ENCODE measurements at regions not wholly inside any gene's neighbourhood (a gene's known extent, or its start where the extent isn't known, plus 50 kb on each side); places are given as distances from the start of the nearest gene placed in this dataset.

DNA sequence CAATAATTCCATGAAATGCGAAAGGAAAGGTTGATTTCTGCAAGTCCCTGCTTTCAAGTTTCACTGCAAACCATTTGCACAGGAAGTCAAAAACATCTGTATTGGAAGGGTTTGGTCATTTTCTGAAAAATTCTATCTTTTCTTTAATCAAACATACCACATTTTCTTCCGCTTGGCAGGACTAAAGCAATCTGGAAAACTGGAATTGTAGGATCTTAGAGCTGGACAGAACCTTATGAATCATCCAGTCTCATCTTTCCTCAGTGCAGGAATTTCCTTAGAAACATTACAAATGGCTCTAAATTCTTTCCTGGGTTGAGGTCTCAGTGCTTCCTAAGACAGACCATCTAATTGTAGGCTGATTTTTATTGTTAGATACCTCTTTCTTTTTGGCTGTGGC is 111.5 kb upstream of the ELAC2 start:
- Histone ChIP-seq H3K36me3 (ENCODE audit: control insufficient read depth, insufficient read depth, low read length) (no peaks in the 10 kb centered on the region), H3K9me3 (no peaks in the 10 kb centered on the region), H3K4me1 (no peaks in the 10 kb centered on the region), H3K4me3 (ENCODE audit: low read depth, low read length) (no peak overlapping the region), H3K27me3 (replicated peaks; ENCODE audit: control insufficient read depth, insufficient read depth, low read length) (no peaks in the 10 kb centered on the region)
- CTCF ChIA-PET: no interaction called here
- no peaks in the 10 kb centered on the region for H3K36me3 Mint-ChIP-seq (ENCODE audit: insufficient read depth, unreplicated experiment)
- POLR2A ChIA-PET: no interaction called here
- no peaks in the 10 kb centered on the region for H3K4me1 Mint-ChIP-seq (ENCODE audit: low read depth, unreplicated experiment)
- no peaks in the 10 kb centered on the region for H3K27me3 Mint-ChIP-seq (ENCODE audit: insufficient read depth, unreplicated experiment)
- H3K27ac Mint-ChIP-seq (ENCODE audit: unreplicated experiment): no peak overlapping the region
- no peak for DNase-seq
- no TSS peak for BruUV-seq (replicated peaks)
- intact Hi-C loops (cut with micrococcal nuclease; ENCODE audit: unreplicated experiment): no loop called here
- H3K9me3 Mint-ChIP-seq (ENCODE audit: unreplicated experiment): no peaks in the 10 kb centered on the region
- TF ChIP-seq, protein P1, sequence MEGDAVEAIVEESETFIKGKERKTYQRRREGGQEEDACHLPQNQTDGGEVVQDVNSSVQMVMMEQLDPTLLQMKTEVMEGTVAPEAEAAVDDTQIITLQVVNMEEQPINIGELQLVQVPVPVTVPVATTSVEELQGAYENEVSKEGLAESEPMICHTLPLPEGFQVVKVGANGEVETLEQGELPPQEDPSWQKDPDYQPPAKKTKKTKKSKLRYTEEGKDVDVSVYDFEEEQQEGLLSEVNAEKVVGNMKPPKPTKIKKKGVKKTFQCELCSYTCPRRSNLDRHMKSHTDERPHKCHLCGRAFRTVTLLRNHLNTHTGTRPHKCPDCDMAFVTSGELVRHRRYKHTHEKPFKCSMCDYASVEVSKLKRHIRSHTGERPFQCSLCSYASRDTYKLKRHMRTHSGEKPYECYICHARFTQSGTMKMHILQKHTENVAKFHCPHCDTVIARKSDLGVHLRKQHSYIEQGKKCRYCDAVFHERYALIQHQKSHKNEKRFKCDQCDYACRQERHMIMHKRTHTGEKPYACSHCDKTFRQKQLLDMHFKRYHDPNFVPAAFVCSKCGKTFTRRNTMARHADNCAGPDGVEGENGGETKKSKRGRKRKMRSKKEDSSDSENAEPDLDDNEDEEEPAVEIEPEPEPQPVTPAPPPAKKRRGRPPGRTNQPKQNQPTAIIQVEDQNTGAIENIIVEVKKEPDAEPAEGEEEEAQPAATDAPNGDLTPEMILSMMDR (IDR thresholded peaks at IDR 0.05; ENCODE audit: insufficient read depth in 1 of 2, low read depth in 1 of 2, low read length in 1 of 2, severe bottlenecking in 1 of 2, unreplicated experiment in 1 of 2): no peak
- H3K4me3 Mint-ChIP-seq (ENCODE audit: unreplicated experiment): no peak overlapping the region

DNA sequence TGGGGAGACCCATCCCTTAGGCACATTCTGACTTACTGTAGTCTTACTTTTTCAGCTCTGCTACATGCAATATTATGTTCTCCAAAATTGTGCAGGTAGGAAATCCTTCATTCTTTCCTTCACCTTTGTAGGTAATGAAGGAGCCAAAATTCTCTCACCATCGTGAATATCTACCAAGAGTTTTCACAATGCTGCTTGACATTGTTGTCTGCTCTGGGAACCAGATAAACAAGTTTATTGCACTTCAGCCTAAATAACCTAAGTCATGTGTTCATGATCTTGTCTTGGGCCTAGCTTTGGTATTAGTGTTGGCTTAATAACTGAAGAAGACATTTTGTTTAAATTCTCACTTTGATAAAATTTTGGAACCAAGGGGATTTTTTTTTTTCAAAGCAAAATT is 110.8 kb upstream of the ELAC2 start:
- DNase-seq: no peak
- no peaks in the 10 kb centered on the region for H3K27me3 ChIP-seq (replicated peaks; ENCODE audit: control insufficient read depth, insufficient read depth, low read length)
- Mint-ChIP-seq H3K36me3 (ENCODE audit: insufficient read depth, unreplicated experiment) (no peaks in the 10 kb centered on the region), H3K4me3 (ENCODE audit: unreplicated experiment) (no peak overlapping the region), H3K27ac (ENCODE audit: unreplicated experiment) (no peak overlapping the region), H3K9me3 (ENCODE audit: unreplicated experiment) (no peaks in the 10 kb centered on the region), H3K27me3 (ENCODE audit: insufficient read depth, unreplicated experiment) (no peaks in the 10 kb centered on the region), H3K4me1 (ENCODE audit: low read depth, unreplicated experiment) (no peaks in the 10 kb centered on the region)
- TF ChIP-seq, protein P1 (IDR thresholded peaks at IDR 0.05; ENCODE audit: insufficient read depth in 1 of 2, low read depth in 1 of 2, low read length in 1 of 2, severe bottlenecking in 1 of 2, unreplicated experiment in 1 of 2): no peak
- POLR2A ChIA-PET: no interaction called here
- no peaks in the 10 kb centered on the region for H3K36me3 ChIP-seq (ENCODE audit: control insufficient read depth, insufficient read depth, low read length)
- no peak overlapping the region for H3K4me3 ChIP-seq (ENCODE audit: low read depth, low read length)
- H3K9me3 ChIP-seq: no peaks in the 10 kb centered on the region
- CTCF ChIA-PET: no interaction called here
- intact Hi-C loops (cut with micrococcal nuclease; ENCODE audit: unreplicated experiment): no loop called here
- H3K4me1 ChIP-seq: no peaks in the 10 kb centered on the region
- BruUV-seq (replicated peaks): no TSS peak

DNA sequence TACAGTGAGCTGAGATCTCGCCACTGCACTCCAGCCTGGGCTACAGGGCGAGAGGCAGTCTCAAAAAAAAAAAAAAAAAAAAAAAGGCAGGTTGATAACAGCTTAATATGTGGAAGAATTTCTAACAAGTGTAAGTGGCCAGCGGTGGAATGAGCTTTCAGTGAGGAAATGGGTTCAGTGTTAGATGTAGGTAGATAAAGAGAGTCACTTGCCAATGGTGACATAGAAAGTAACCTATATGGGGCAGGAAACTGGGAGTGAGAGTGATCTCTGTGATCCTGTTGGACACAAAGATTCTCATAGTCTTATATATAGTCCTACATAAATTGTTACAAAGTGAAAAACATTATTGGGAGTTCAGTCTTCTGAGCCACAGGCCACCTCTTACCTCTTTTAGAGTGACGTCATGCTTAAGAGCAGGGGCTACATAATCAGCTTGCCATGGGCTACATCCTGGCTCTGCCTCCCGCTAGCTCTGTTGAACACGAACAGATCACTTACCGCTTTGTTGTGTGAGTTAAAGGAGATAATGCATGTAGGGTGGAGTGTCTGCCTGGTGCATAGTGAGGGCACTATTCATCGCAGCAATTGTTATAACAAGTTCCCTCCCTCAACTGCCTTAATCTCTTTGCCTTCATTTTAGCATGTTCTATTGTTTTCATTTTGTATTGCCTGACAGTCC is 110.2 kb upstream of the ELAC2 start:
- TF ChIP-seq, protein P1 (IDR thresholded peaks at IDR 0.05; ENCODE audit: insufficient read depth in 1 of 2, low read depth in 1 of 2, low read length in 1 of 2, severe bottlenecking in 1 of 2, unreplicated experiment in 1 of 2): no peak
- Histone ChIP-seq H3K4me3 (ENCODE audit: low read depth, low read length) (no peak overlapping the region), H3K9me3 (no peaks in the 10 kb centered on the region), H3K27me3 (replicated peaks; ENCODE audit: control insufficient read depth, insufficient read depth, low read length) (no peaks in the 10 kb centered on the region), H3K4me1 (no peaks in the 10 kb centered on the region), H3K36me3 (ENCODE audit: control insufficient read depth, insufficient read depth, low read length) (no peaks in the 10 kb centered on the region)
- DNase-seq: no peak
- POLR2A ChIA-PET: no interaction called here
- Mint-ChIP-seq H3K27me3 (ENCODE audit: insufficient read depth, unreplicated experiment) (no peaks in the 10 kb centered on the region), H3K4me1 (ENCODE audit: low read depth, unreplicated experiment) (no peaks in the 10 kb centered on the region), H3K9me3 (ENCODE audit: unreplicated experiment) (no peaks in the 10 kb centered on the region), H3K27ac (ENCODE audit: unreplicated experiment) (no peak overlapping the region), H3K36me3 (ENCODE audit: insufficient read depth, unreplicated experiment) (no peaks in the 10 kb centered on the region), H3K4me3 (ENCODE audit: unreplicated experiment) (no peak overlapping the region)
- intact Hi-C loops (cut with micrococcal nuclease; ENCODE audit: unreplicated experiment): no loop called here
- BruUV-seq (replicated peaks): no TSS peak
- CTCF ChIA-PET: no interaction called here
